Kasumi-1 (cell line): ENCODE measurements at regions not wholly inside any gene's neighbourhood (a gene's known extent, or its start where the extent isn't known, plus 50 kb on each side); places are given as distances from the start of the nearest gene placed in this dataset.

ENCODE experiments used
- DNase-seq, 2 experiments: peaks; one replicate each; lab custom pipeline; 2025; lab: John Stamatoyannopoulos, UW

GRCh38 chr1:238293075-238293474 is 402.4 kb upstream of the ZP4 start:
- DNase-seq, result no peak

DNA sequence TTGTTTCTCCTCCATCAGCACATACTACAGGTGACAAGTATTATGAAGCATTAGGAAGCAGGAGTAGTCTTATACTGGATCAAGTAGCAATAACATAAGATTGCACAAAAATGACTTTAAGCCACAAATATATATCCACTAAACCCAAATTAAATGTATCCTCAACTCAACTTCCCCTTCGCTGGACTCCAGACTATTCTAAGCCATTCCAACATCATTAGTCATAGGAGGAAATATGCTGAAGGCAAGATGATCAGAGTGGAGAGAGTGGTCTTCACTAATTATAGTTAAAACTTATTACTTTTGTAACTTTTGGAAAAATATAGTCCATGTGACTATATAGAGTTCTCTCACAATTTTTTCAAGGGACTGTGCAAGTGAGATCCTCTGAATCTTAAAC is 390.7 kb upstream of the ZP4 start:
- DNase-seq, result peak; percentile 25 to 33

- no peak for DNase-seq
Measured at GRCh38 chr1:238279694-238280380, 389.1 kb upstream of the ZP4 start.

GRCh38 chr1:238272145-238272544 is 381.4 kb upstream of the ZP4 start:
- DNase-seq, result no peak

DNA sequence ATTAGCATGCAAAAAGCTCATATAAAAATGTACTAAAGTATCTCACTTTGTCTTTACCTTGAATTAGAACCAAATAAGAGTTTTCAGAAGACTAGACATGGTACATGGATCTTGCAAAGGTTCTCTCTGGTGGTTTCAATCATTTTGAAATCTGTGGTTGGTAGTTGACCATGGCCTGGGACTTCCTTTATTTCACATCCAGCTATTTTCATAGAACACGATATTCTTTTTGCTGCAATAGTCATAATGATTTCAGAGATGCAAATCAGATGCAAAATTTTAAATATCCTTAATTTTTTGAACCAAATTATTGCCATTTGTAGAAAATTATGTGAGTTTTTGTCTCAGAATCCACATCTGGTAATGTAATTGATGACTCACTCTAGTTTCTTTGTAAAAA is 375.1 kb upstream of the ZP4 start:
- peak; percentile 4 to 25 for DNase-seq

- no peak for DNase-seq
Measured at GRCh38 chr1:238264951-238265350, 374.2 kb upstream of the ZP4 start.

GRCh38 chr1:238258510-238258909 is 367.8 kb upstream of the ZP4 start:
- DNase-seq, result no peak

- DNase-seq, result no peak
Measured at GRCh38 chr1:238257018-238257621, 366.4 kb upstream of the ZP4 start.

- no peak for DNase-seq
Measured at GRCh38 chr1:238254935-238255334, 364.2 kb upstream of the ZP4 start.

DNA sequence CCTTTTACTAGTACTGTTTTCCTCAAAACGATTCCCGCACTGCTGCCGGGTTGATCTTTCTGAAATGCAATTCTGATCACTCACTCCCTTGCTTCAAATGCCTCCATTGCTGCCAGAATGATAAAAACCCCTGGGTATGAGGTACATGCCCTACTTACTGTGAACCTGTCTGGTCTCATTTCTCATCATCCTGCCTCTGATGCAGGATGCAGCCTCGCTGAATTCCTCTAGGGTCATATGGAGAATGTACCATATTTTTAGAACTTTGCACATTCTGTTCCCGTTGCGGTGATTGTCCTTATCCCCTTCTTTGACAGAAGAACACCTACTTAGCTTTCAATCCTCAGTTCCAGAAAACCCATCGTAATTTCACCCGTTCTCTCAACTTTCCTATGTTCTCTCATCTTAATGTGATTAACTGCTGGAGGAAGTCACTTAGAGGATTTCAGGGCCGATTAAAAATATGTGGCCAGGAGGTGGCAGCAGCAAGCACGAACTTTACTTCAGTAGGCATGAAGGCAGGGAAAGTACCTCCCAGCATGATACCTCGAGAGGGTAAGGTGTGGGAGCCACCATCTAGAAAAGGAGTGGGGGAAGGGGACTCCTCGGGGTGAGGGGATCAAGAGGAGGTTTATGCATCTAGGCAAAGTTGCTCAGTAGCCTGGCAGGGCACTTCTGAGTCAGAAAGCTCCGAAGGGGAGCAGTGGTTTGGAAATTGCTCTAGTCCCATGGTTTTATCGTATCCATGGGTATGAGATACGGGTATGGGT is 361.5 kb upstream of the ZP4 start:
- peak; percentile 72 to 75 for DNase-seq

GRCh38 chr1:238248356-238248755 is 357.6 kb upstream of the ZP4 start:
- DNase-seq, result no peak

DNA sequence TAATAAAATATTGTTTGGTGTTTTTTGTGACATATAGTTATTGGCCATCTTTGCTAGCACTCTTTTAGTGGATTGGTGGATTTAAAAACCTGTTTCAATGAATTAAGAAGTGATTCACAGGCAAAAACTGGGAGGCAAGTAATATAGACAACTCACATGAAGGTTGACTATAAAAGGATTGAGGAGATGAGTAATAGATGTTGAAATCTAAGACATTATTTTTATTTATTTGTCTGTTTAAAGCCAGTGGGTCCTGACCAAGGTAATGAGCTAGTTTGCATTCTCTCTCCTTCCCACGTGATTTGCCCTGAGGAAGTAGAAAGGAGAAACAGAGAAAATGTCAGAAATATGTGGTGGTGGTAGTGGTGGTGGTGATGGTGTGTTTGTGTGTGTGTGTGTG is 351.5 kb upstream of the ZP4 start:
- no peak for DNase-seq

DNA sequence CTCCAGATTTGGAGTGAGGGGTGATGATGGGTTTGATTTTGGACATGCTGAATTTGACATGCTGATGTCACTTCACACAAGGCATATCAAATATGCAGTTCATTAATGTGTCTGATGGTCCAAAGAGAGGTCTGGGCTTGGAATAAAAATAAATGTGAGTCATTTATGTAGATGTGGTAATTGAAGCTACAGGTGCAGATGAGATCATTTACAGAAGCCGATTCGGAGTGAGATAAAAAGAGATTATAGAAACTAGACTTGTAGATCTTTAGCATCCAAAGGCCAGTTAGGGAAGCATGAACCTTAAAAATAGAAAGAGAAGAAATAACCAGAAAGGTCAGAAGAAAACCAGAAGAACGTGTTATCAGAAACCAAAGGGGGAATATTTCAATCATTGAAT is 350.9 kb upstream of the ZP4 start:
- DNase-seq, result no peak

DNA sequence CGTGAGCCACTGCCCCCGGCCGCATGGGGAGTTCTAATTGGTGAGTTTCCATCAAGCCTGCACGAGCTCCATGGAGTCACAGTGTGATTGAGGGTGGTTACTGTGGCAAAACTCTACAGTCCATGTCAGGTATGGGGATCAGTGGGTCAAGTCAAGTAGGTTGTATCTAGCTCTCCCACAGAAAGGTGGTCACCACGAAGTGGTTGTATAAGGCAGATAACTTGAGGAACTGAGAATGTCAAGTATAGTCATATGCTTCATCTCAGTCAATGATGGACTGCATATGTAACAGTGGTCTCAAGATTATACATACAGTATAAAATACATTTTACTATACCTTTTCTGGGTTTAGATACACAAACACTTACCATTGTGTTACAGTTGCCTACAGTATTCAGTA is 348.6 kb upstream of the ZP4 start:
- DNase-seq, result no peak

DNA sequence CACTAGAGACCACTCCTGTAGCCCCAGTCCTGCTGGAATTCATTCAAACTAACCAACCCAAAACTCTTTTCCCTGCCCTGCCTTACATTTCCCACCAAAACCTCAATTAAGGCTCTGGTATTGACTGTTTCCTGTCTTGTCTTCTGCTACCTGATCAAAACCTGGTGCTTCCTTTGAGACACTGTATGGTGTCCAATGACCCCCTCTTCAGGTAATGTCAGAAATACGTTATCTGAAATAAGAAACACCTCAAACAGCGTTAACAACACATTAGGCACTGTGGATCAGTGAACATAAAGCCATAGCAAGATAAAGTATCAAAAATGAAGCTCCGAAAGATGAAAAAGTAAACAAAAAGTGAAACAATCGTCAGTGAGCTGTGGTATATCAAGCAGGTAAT is 343.2 kb upstream of the ZP4 start:
- no peak for DNase-seq

GRCh38 chr1:238232084-238232710 is 341.5 kb upstream of the ZP4 start:
- no peak for DNase-seq

GRCh38 chr1:238226810-238227209 is 336.1 kb upstream of the ZP4 start:
- DNase-seq, result no peak

GRCh38 chr1:238223076-238223640 is 332.4 kb upstream of the ZP4 start:
- DNase-seq, result no peak

DNA sequence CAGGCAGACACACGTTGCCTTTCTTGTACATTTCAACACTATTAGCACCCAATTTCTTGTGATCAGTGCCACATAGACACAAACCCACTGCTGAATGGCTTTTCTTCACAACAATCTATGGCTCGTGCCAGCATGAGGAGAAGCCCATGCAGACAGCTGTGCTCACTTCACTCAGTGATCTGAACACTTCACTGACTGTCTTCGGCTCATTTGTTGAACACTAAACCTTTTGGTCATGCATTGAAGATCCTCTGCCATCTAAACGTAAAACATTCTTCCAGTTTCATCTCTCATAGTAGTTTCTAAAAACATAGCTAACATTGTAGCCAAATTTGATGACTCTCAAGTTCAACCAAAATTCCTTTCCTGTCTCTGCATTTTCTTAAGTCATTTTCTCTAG is 331.0 kb upstream of the ZP4 start:
- no peak for DNase-seq

DNA sequence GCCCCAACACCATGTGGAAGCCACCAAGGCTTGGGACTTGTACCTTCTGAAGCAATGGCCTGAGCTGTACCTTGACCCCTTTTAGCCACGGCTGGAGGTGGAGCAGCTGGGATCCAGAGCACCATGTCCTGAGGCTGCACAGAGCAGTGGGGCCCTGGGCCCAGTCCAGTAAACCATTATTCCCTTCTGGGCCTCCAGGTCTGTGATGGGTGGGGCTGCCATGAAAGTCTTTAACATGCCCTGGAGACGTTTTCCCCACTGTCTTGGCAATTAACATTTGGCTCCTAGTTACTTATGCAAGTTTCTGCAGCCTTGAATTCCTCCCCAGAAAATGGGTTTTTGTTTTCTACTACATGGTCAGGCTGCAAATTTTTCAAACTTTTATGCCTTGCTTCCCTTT is 323.7 kb upstream of the ZP4 start:
- DNase-seq, result no peak

- no peak for DNase-seq
Measured at GRCh38 chr1:238205045-238205662, 314.4 kb upstream of the ZP4 start.

- no peak for DNase-seq
Measured at GRCh38 chr1:238201992-238202391, 311.3 kb upstream of the ZP4 start.
